CD14-positive monocyte (primary cell): ENCODE measurements at regions not wholly inside any gene's neighbourhood (a gene's known extent, or its start where the extent isn't known, plus 50 kb on each side); places are given as distances from the start of the nearest gene placed in this dataset.

Source experiments
- DNase-seq, 3 donors: peaks; one replicate each; pipeline ENCODE4 v3.0.0-alpha.2; 2011 to 2022
- H2AFZ ChIP-seq: 2 replicates; pipeline ENCODE4 v1.6.0; 2012; ENCODE audit warnings: mild to moderate bottlenecking, low read depth, low read length, inconsistent platforms; ENCODE audit not compliant: insufficient read depth, poor library complexity, severe bottlenecking
- H3K27ac ChIP-seq, 2 donors: 1 replicate in 1 of 2; 2 replicates in 1 of 2; pipeline ENCODE4 v1.5.1; 2012 to 2013; ENCODE audit warnings: low read length in 2 of 2, control low read depth in 1 of 2, inconsistent platforms in 1 of 2, low read depth in 1 of 2, mild to moderate bottlenecking in 1 of 2
- H3K27me3 ChIP-seq, 2 donors: one replicate each; pipeline versions ENCODE4 v1.6.0 to v1.6.1; 2011 to 2013; ENCODE audit warnings: low read length in 2 of 2; ENCODE audit not compliant: control insufficient read depth in 2 of 2, insufficient read depth in 2 of 2
- H3K36me3 ChIP-seq, 2 donors: replicated peaks in 1 of 2; 1 replicate in 1 of 2; 2 replicates in 1 of 2; pipeline versions ENCODE4 v1.5.1 to v1.6.1; 2012 to 2013; ENCODE audit warnings: low read length in 2 of 2, control low read depth in 1 of 2, inconsistent platforms in 1 of 2, mild to moderate bottlenecking in 1 of 2; ENCODE audit not compliant: insufficient read depth in 2 of 2, control insufficient read depth in 1 of 2
- H3K4me1 ChIP-seq, 2 donors: 1 replicate in 1 of 2; 2 replicates in 1 of 2; pipeline versions ENCODE4 v1.5.1 to v1.6.1; 2012 to 2013; ENCODE audit warnings: low read length in 2 of 2, control low read depth in 1 of 2, inconsistent platforms in 1 of 2, mild to moderate bottlenecking in 1 of 2, moderate library complexity in 1 of 2; ENCODE audit not compliant: insufficient read depth in 2 of 2, control insufficient read depth in 1 of 2
- H3K4me2 ChIP-seq: replicated peaks from 2 replicates; pipeline ENCODE3; 2012; ENCODE audit warnings: low read length, moderate library complexity, mild to moderate bottlenecking; ENCODE audit not compliant: poor library complexity, severe bottlenecking; ENCODE audit errors: extremely low read depth
- H3K4me3 ChIP-seq, 3 experiments: fragments of 200-600 bp in 1 of 3; sonication (generic) in 1 of 3; replicated peaks in 1 of 3; 1 replicate in 2 of 3; 2 replicates in 1 of 3; pipeline ENCODE4 v1.5.1; 2011 to 2013; ENCODE audit warnings: low read length in 3 of 3, mild to moderate bottlenecking in 3 of 3, control low read depth in 2 of 3, low read depth in 2 of 3, inconsistent platforms in 1 of 3, moderate library complexity in 1 of 3
- H3K79me2 ChIP-seq: 2 replicates; pipeline ENCODE4 v1.6.0; 2012; ENCODE audit warnings: mild to moderate bottlenecking, control low read depth, inconsistent platforms, low read length, moderate library complexity; ENCODE audit not compliant: insufficient read depth
- H3K9ac ChIP-seq: 2 replicates; pipeline ENCODE4 v1.6.0; 2017; ENCODE audit warnings: low read length, mild to moderate bottlenecking; ENCODE audit not compliant: insufficient read depth, poor library complexity, severe bottlenecking
- H3K9me3 ChIP-seq, 2 donors: replicated peaks in 1 of 2; 1 replicate in 1 of 2; 2 replicates in 1 of 2; pipeline versions ENCODE4 v1.5.1 to v1.6.1; 2012 to 2013; ENCODE audit warnings: low read length in 2 of 2, control low read depth in 1 of 2; ENCODE audit not compliant: control insufficient read depth in 1 of 2, insufficient read depth in 1 of 2
- H4K20me1 ChIP-seq: 2 replicates; pipeline ENCODE4 v1.6.0; 2012; ENCODE audit warnings: mild to moderate bottlenecking, low read length, control low read depth, moderate library complexity; ENCODE audit not compliant: insufficient read depth
- H3K27ac Mint-ChIP-seq, 7 donors: one replicate each; pipeline ENCODE4 v1.8.0; 2020; ENCODE audit warnings: mild to moderate bottlenecking in 7 of 7, mixed read lengths in 7 of 7, moderate library complexity in 6 of 7, inconsistent platforms in 2 of 7
- H3K27me3 Mint-ChIP-seq, 3 donors: one replicate each; pipeline ENCODE4 v1.8.0; 2021 to 2022; ENCODE audit warnings: low read depth in 3 of 3, mild to moderate bottlenecking in 3 of 3, mixed read lengths in 3 of 3, moderate library complexity in 3 of 3, inconsistent platforms in 1 of 3
- H3K36me3 Mint-ChIP-seq, 2 donors: one replicate each; pipeline ENCODE4 v1.8.0; 2020; ENCODE audit warnings: mixed read lengths in 2 of 2, inconsistent platforms in 1 of 2, mild to moderate bottlenecking in 1 of 2
- H3K4me1 Mint-ChIP-seq: one replicate; pipeline ENCODE4 v1.8.0; 2020; ENCODE audit warnings: mild to moderate bottlenecking, mixed read lengths
- H3K4me3 Mint-ChIP-seq, 2 donors: one replicate each; pipeline ENCODE4 v1.8.0; 2020; ENCODE audit warnings: mild to moderate bottlenecking in 2 of 2, mixed read lengths in 2 of 2, moderate library complexity in 1 of 2
- H3K9me3 Mint-ChIP-seq, 7 donors: one replicate each; pipeline ENCODE4 v1.8.0; 2020 to 2022; ENCODE audit warnings: mixed read lengths in 7 of 7, mild to moderate bottlenecking in 6 of 7, moderate library complexity in 6 of 7, inconsistent platforms in 2 of 7
- WGBS: methylation state at CpG from one replicate; pipeline ENCODE4 v1.1.5; 2013; ENCODE audit warnings: missing lambda C conversion rate; ENCODE audit not compliant: insufficient coverage; 5-methylcytosine and 5-hydroxymethylcytosine counted together
- intact Hi-C, 2 donors: fragments of 100-400 bp; cut with micrococcal nuclease; formaldehyde crosslinking; loops; one replicate each; pipeline versions ENCODE4 v1.15.0 to v1.15.1; 2023
- TF ChIP-seq, protein P1 (sequence below): fragments of 200-600 bp; IDR thresholded peaks from one replicate; pipeline ENCODE4 v1.8.0; 2022; ENCODE audit warnings: antibody characterized with exemption, mild to moderate bottlenecking

DNA sequence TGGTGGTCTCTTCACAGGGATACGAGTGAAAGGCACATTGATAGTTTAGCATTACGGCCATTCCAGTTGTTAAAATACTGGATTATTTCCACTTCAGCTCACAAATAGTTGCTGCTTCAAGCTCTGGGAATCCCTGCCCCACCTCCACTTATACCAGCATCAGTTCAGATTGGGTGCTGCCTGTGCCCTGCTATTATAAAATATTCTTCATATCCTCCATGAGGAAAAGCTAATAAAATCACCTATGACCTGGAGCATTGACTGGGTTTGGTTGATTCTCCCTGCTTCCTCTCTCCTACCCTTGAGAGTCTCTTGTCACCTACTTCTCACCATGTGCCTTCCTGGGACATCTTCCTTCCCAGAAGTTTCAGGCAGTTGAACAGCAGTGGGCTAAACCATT, 529.0 kb downstream of the MCTP2 start:
- intact Hi-C loops = no loop called here

DNA sequence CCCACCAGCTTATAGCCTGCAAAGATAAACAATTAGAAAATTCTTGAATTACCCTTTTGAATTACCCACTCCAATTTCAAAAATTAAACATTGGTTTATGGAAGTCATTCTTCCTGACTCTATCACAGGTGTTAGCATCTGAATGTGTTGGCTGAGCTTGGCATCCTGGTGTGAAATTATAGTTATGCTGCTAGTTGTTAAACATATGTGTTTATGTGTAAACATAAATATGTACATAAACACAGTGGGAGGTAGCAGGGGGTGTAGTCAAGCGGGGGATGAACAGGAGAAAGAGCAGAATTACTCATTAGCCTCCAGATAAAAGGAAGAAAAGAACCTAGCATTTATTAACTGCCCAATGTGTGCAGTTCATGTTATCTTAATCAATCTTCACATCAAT, 530.2 kb downstream of the MCTP2 start:
- no peak overlapping the region for H2AFZ ChIP-seq
- H3K4me3 ChIP-seq = no peak overlapping the region
- no peaks in the 10 kb centered on the region for H4K20me1 ChIP-seq
- intact Hi-C loops = no loop called here
- no peaks in the 10 kb centered on the region for H3K27me3 ChIP-seq
- H3K36me3 ChIP-seq = no peaks in the 10 kb centered on the region
- no peaks in the 10 kb centered on the region for H3K36me3 Mint-ChIP-seq
- H3K4me1 ChIP-seq = no peaks in the 10 kb centered on the region
- H3K9me3 ChIP-seq = no peaks in the 10 kb centered on the region
- H3K27me3 Mint-ChIP-seq = peaks cover 0 to 3% (median 0%) of the 10 kb centered on the region in 3 donors
- no peak overlapping the region for H3K27ac Mint-ChIP-seq
- no CpG with 5 or more reads among the region's 1 CpG for WGBS
- H3K4me2 ChIP-seq = no peak overlapping the region
- no peaks in the 10 kb centered on the region for H3K4me1 Mint-ChIP-seq
- TF ChIP-seq, protein P1, sequence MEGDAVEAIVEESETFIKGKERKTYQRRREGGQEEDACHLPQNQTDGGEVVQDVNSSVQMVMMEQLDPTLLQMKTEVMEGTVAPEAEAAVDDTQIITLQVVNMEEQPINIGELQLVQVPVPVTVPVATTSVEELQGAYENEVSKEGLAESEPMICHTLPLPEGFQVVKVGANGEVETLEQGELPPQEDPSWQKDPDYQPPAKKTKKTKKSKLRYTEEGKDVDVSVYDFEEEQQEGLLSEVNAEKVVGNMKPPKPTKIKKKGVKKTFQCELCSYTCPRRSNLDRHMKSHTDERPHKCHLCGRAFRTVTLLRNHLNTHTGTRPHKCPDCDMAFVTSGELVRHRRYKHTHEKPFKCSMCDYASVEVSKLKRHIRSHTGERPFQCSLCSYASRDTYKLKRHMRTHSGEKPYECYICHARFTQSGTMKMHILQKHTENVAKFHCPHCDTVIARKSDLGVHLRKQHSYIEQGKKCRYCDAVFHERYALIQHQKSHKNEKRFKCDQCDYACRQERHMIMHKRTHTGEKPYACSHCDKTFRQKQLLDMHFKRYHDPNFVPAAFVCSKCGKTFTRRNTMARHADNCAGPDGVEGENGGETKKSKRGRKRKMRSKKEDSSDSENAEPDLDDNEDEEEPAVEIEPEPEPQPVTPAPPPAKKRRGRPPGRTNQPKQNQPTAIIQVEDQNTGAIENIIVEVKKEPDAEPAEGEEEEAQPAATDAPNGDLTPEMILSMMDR = no peak
- DNase-seq = no peak
- peaks cover 0 to 3% (median 0%) of the 10 kb centered on the region in 7 donors for H3K9me3 Mint-ChIP-seq
- H3K79me2 ChIP-seq = no peaks in the 10 kb centered on the region
- no peak overlapping the region for H3K4me3 Mint-ChIP-seq
- H3K9ac ChIP-seq = no peak overlapping the region
- H3K27ac ChIP-seq = no peak overlapping the region

More for the DNA sequence above, 529.0 kb downstream of the MCTP2 start:
- DNase-seq = no peak
- Histone ChIP-seq H3K36me3 (no peaks in the 10 kb centered on the region), H2AFZ (no peak overlapping the region), H3K9ac (no peak overlapping the region), H3K27ac (no peak overlapping the region), H3K79me2 (no peaks in the 10 kb centered on the region), H3K4me3 (no peak overlapping the region), H4K20me1 (no peaks in the 10 kb centered on the region), H3K27me3 (no peaks in the 10 kb centered on the region), H3K9me3 (no peaks in the 10 kb centered on the region), H3K4me1 (no peaks in the 10 kb centered on the region), H3K4me2 (no peak overlapping the region)
- Mint-ChIP-seq H3K4me3 (no peak overlapping the region), H3K27me3 (peaks cover 0 to 3% (median 0%) of the 10 kb centered on the region in 3 donors), H3K36me3 (no peaks in the 10 kb centered on the region), H3K9me3 (peaks cover 0 to 3% (median 0%) of the 10 kb centered on the region in 7 donors), H3K27ac (no peak overlapping the region), H3K4me1 (no peaks in the 10 kb centered on the region)
- 94% methylated on average over 2 of the region's 2 CpGs for WGBS
- TF ChIP-seq, protein P1 = no peak
